Upper lobe of right lung (tissue), 1 donor: ENCODE measurements at regions not wholly inside any gene's neighbourhood (a gene's known extent, or its start where the extent isn't known, plus 50 kb on each side); places are given as distances from the start of the nearest gene placed in this dataset.

Experiments used
- ATAC-seq: fragments of 200-7000 bp; cut with Tn5 transposase; one replicate; pipeline ENCODE4 v1.9.1; 2020; ENCODE audit warnings: mild to moderate bottlenecking, moderate library complexity
- DNase-seq: peaks from one replicate; pipeline ENCODE4 v3.0.0-alpha.2; 2020
- H3K27ac ChIP-seq: fragments of 200-600 bp; one replicate; pipeline ENCODE4 v1.8.0; 2022
- H3K27me3 ChIP-seq: fragments of 200-600 bp; one replicate; pipeline ENCODE4 v1.8.0; 2022; ENCODE audit warnings: mild to moderate bottlenecking
- H3K36me3 ChIP-seq: fragments of 200-600 bp; one replicate; pipeline ENCODE4 v1.8.0; 2022
- H3K4me1 ChIP-seq: fragments of 200-600 bp; one replicate; pipeline ENCODE4 v1.8.0; 2022
- H3K4me3 ChIP-seq: fragments of 200-600 bp; one replicate; pipeline ENCODE4 v1.8.0; 2022; ENCODE audit warnings: mild to moderate bottlenecking
- H3K9me3 ChIP-seq: fragments of 200-600 bp; one replicate; pipeline ENCODE4 v1.8.0; 2022
- intact Hi-C: fragments of 100-400 bp; cut with DNase I; formaldehyde crosslinking; loops from one replicate; pipeline ENCODE4 v1.11.0; 2022
- TF ChIP-seq, protein P1 (sequence below): fragments of 200-600 bp; IDR thresholded peaks from one replicate; pipeline ENCODE4 v1.8.0; 2022; ENCODE audit warnings: antibody characterized with exemption
- donor health status: DM: no; HTN: yes; CAD: no; lungs with severe emphysema.

DNA sequence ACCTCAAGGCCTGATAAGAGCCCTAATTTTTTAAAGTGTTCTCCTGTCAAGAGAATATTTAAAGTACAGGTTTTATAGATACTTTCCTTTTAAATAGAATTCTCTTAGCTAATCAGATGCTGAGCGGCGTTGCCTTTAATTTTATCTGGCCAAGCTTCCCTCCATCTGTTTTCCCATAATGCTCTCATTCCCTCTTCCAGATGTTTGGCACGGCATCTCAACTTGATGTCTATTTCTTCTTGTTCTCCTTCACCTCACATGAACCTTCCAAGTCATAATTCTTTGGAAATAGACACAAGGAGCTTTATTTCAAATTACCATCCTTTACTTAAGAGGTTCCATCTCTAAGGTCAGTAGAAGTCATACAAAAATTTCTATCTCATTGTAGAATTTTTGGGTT lies 76.1 kb upstream of the CPO start:
- no peak overlapping the region for H3K4me3 ChIP-seq
- no peak overlapping the region for H3K27ac ChIP-seq
- H3K27me3 ChIP-seq: no peaks in the 10 kb centered on the region
- DNase-seq: no peak
- no peaks in the 10 kb centered on the region for H3K9me3 ChIP-seq
- no peaks in the 10 kb centered on the region for H3K4me1 ChIP-seq
- TF ChIP-seq, protein P1, sequence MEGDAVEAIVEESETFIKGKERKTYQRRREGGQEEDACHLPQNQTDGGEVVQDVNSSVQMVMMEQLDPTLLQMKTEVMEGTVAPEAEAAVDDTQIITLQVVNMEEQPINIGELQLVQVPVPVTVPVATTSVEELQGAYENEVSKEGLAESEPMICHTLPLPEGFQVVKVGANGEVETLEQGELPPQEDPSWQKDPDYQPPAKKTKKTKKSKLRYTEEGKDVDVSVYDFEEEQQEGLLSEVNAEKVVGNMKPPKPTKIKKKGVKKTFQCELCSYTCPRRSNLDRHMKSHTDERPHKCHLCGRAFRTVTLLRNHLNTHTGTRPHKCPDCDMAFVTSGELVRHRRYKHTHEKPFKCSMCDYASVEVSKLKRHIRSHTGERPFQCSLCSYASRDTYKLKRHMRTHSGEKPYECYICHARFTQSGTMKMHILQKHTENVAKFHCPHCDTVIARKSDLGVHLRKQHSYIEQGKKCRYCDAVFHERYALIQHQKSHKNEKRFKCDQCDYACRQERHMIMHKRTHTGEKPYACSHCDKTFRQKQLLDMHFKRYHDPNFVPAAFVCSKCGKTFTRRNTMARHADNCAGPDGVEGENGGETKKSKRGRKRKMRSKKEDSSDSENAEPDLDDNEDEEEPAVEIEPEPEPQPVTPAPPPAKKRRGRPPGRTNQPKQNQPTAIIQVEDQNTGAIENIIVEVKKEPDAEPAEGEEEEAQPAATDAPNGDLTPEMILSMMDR: no peak
- no peak for ATAC-seq
- intact Hi-C loops: no loop called here
- H3K36me3 ChIP-seq: no peaks in the 10 kb centered on the region

DNA sequence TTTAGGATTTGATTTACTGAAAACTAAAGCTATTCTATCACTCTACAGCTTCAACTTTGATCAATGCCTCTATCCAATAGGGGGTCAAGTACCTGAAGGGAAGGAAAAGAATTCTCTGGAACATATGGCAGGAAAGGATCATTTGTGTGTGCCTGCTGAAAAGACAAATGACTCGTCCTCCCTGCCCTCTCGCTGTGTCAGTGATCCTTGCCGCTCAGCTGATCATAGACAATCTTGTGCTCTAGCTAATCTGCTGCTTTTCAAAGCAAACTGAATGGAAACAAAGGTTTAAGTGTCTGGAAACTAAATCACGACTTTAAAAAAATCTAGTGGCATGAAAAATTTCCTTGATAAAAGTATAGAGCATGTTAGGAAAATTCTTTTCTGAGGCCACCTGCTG lies 75.6 kb upstream of the CPO start:
- Histone ChIP-seq H3K27ac (no peak overlapping the region), H3K36me3 (no peaks in the 10 kb centered on the region), H3K4me3 (no peak overlapping the region), H3K4me1 (no peaks in the 10 kb centered on the region), H3K27me3 (no peaks in the 10 kb centered on the region), H3K9me3 (no peaks in the 10 kb centered on the region)
- TF ChIP-seq, protein P1: no peak
- intact Hi-C loops: no loop called here
- no peak for ATAC-seq
- DNase-seq: no peak

DNA sequence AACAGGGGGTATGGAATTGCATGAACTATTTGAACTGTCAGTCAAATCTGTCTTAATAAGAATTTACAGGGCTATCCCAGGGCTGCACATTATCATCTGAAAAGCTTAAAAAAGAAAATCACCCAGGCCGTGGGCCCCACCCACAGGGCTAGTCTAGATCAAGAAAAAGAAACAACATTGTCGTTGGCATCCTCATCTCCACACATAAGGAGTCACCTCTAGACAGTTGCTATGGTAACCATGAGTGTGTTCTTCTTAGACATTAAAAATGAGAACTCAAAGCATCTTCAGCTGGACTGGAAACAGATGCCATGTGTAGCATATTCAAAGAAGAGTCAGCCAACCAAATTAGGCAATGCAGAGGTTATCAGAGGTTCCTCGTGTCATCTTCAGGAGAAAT lies 72.3 kb upstream of the CPO start:
- Histone ChIP-seq H3K36me3 (no peaks in the 10 kb centered on the region), H3K4me3 (no peak overlapping the region), H3K27ac (no peak overlapping the region), H3K9me3 (no peaks in the 10 kb centered on the region), H3K27me3 (no peaks in the 10 kb centered on the region), H3K4me1 (no peaks in the 10 kb centered on the region)
- ATAC-seq (no peak), DNase-seq (no peak)
- TF ChIP-seq, protein P1: no peak
- intact Hi-C loops: no loop called here

DNA sequence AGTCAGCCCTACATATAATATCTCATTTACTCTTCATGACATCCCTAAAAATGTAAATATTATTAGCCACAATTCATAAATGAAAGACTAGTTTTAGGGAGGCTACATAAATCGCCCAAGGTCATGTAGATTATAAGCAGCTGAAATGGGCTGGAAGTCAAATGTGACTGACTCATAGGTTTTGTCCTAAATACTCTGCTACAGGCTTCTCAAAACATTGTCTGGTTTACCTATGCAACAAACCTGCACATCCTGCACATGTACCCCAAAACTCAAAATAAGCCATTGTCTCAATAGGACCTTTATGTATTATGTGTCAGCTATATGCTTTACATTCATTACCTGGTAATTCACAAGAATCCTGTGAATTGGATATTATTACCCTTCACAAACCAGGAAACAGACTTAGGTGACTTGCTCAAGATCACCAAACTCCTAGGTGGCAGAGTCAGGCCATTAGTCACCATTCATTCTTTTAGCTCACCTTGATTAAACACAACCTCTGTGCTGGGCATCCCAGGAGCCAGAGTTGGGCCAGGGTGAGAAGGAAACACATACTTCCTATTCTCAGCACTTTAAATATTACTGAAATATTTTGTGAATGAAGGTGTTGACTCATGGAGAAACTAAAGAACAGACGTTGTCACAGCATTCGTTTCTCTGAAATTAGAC lies 69.4 kb upstream of the CPO start:
- H3K9me3 ChIP-seq: no peaks in the 10 kb centered on the region
- H3K36me3 ChIP-seq: no peaks in the 10 kb centered on the region
- H3K4me3 ChIP-seq: no peak overlapping the region
- TF ChIP-seq, protein P1: no peak
- no peaks in the 10 kb centered on the region for H3K4me1 ChIP-seq
- intact Hi-C loops: no loop called here
- DNase-seq (no peak), ATAC-seq (no peak)
- no peaks in the 10 kb centered on the region for H3K27me3 ChIP-seq
- H3K27ac ChIP-seq: no peak overlapping the region

DNA sequence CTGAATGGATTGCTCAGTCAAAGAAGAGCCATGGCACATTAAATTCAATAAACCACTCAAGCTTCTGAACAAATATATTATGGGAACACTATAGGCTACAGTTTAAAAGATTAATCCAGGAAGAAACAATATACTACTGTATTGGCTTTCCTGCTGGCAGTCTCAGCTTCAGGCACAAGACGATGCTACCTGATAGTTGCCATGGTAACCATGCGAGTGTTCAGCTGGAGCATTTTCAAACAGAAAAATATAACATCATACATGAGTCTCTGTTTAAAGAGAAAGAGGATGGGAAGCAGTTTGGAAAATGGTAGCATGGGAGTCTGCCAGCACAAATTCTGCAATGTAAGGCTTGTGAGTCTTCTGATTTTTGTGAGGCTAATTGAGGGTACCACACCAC lies 65.9 kb upstream of the CPO start:
- TF ChIP-seq, protein P1: no peak
- Histone ChIP-seq H3K9me3 (no peaks in the 10 kb centered on the region), H3K4me3 (no peak overlapping the region), H3K27ac (no peak overlapping the region), H3K27me3 (no peaks in the 10 kb centered on the region), H3K36me3 (no peaks in the 10 kb centered on the region), H3K4me1 (no peaks in the 10 kb centered on the region)
- intact Hi-C loops: no loop called here
- DNase-seq (no peak), ATAC-seq (no peak)

GRCh38 chr2:206875701-206876100 lies 63.6 kb upstream of the CPO start:
- Histone ChIP-seq H3K27me3 (no peaks in the 10 kb centered on the region), H3K9me3 (no peaks in the 10 kb centered on the region), H3K4me3 (no peak overlapping the region), H3K27ac (no peak overlapping the region), H3K4me1 (no peaks in the 10 kb centered on the region), H3K36me3 (no peaks in the 10 kb centered on the region)
- TF ChIP-seq, protein P1: no peak
- intact Hi-C loops: no loop called here
- no peak for DNase-seq
- no peak for ATAC-seq
